Adrenal gland (tissue), 9 donors: ENCODE measurements at regions not wholly inside any gene's neighbourhood (a gene's known extent, or its start where the extent isn't known, plus 50 kb on each side); places are given as distances from the start of the nearest gene placed in this dataset.

Source experiments
- DNase-seq, 7 donors: peaks; one replicate each; pipeline ENCODE4 v3.0.0-alpha.2; 2019 to 2020
- H3K27ac ChIP-seq, 5 donors: fragments of 200-600 bp; sonication (generic) in 4 of 5; 1 replicate in 3 of 5; 2 replicates in 2 of 5; pipeline versions ENCODE4 v1.5.1 to v1.8.0; 2016 to 2020; ENCODE audit warnings: mild to moderate bottlenecking in 1 of 5
- H3K27me3 ChIP-seq: fragments of 200-600 bp; 2 replicates; pipeline ENCODE4 v1.8.0; 2021
- H3K36me3 ChIP-seq, 2 donors: fragments of 200-600 bp; replicated peaks in 1 of 2; 1 replicate in 1 of 2; 2 replicates in 1 of 2; pipeline versions ENCODE4 v1.5.1 to v1.8.0; 2018 to 2022
- H3K4me1 ChIP-seq, 2 donors: fragments of 200-600 bp; replicated peaks in 1 of 2; 1 replicate in 1 of 2; 2 replicates in 1 of 2; pipeline versions ENCODE4 v1.5.1 to v1.8.0; 2018 to 2021
- H3K4me3 ChIP-seq, 4 donors: fragments of 200-600 bp; sonication (generic) in 3 of 4; one replicate each; pipeline ENCODE4 v1.5.1; 2016 to 2018
- H3K9me3 ChIP-seq, 3 donors: fragments of 200-600 bp; sonication (generic) in 1 of 3; replicated peaks in 1 of 3; 1 replicate in 2 of 3; 2 replicates in 1 of 3; pipeline versions ENCODE4 v1.5.1 to v1.8.0; 2016 to 2021
- CTCF ChIP-seq, 6 experiments: fragments of 450-650 bp in 4 of 6; fragments of 200-600 bp in 2 of 6; sonication (generic) in 1 of 6; IDR thresholded peaks; 1 replicate in 5 of 6; 2 replicates in 1 of 6; pipeline versions ENCODE4 v1.5.1 to v1.8.0; 2016 to 2021; ENCODE audit warnings: antibody characterized with exemption in 6 of 6, mild to moderate bottlenecking in 2 of 6, moderate library complexity in 1 of 6
- POLR2A ChIP-seq, 2 donors: fragments of 450-650 bp; IDR thresholded peaks; one replicate each; pipeline ENCODE4 v1.6.1; 2017; ENCODE audit warnings: antibody characterized with exemption in 2 of 2, mild to moderate bottlenecking in 2 of 2, moderate library complexity in 1 of 2
- WGBS, 4 donors: extraction: QIAGEN DNeasy Blood & Tissue Kit in 2 of 4; methylation state at CpG; one replicate each; pipeline versions ENCODE4 v1.1.5 to v1.1.7; 2013 to 2017; 5-methylcytosine and 5-hydroxymethylcytosine counted together
- intact Hi-C, 2 donors: fragments of 100-400 bp; cut with DNase I; formaldehyde crosslinking; loops; one replicate each; pipeline versions ENCODE4 v1.14.1 to v1.15.0; 2022 to 2023
- donor health status: healthy with polysubstance abuse.
- donor health status: Bipolar disorder and iron deficiency.
- donor health status: DM: yes; HTN: yes; CAD: no.
- donor health status: DM: no; HTN: no; CAD: no.
- donor health status: DM: no; HTN: no; CAD: no.

DNA sequence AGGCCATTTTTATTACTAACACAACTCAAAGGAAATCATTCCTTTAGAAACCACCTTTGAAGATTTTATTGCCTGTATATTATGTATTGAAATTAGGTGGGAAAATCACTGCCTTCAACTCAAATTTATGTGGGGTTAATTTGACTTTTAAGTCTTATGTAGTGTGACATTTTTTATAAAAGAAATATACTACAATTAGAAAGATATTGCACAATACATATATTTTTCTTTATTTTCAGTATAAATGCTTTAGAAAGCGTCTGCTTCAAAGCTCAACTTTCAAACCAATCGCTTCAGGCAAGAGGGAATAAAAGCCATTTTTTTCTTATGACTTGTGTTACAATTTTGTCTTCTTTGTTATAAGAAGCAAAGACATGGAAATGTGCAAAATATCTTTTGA lies 337.4 kb upstream of the ZWINT start:
- Histone ChIP-seq H3K4me3 (no peak overlapping the region), H3K36me3 (no peaks in the 10 kb centered on the region), H3K27me3 (no peaks in the 10 kb centered on the region), H3K27ac (no peak overlapping the region), H3K9me3 (no peaks in the 10 kb centered on the region), H3K4me1 (no peaks in the 10 kb centered on the region)
- DNase-seq = no peak
- 80 to 88% (median 85%) methylated on average over 2 of the region's 2 CpGs for WGBS, 4 donors
- intact Hi-C loops = no loop called here
- TF ChIP-seq CTCF (IDR thresholded peaks at IDR 0.05) (no peak), POLR2A (IDR thresholded peaks at IDR 0.05) (no peak)

- Histone ChIP-seq H3K27ac (no peak overlapping the region), H3K4me1 (no peaks in the 10 kb centered on the region), H3K36me3 (no peaks in the 10 kb centered on the region), H3K27me3 (no peaks in the 10 kb centered on the region), H3K9me3 (no peaks in the 10 kb centered on the region), H3K4me3 (no peak overlapping the region)
- DNase-seq = no peak
- intact Hi-C loops = no loop called here
- TF ChIP-seq POLR2A (IDR thresholded peaks at IDR 0.05) = no peak
- no peak for TF ChIP-seq CTCF (IDR thresholded peaks at IDR 0.05)
Measured at GRCh38 chr10:56679578-56679977, 318.5 kb upstream of the ZWINT start.

GRCh38 chr10:56662765-56663447 lies 301.8 kb upstream of the ZWINT start:
- Histone ChIP-seq H3K4me1 (no peaks in the 10 kb centered on the region), H3K36me3 (no peaks in the 10 kb centered on the region), H3K4me3 (no peak overlapping the region), H3K27me3 (no peaks in the 10 kb centered on the region), H3K9me3 (peaks cover 0 to 2% (median 0%) of the 10 kb centered on the region in 3 donors), H3K27ac (no peak overlapping the region)
- TF ChIP-seq CTCF (IDR thresholded peaks at IDR 0.05) = no peak
- no peak for TF ChIP-seq POLR2A (IDR thresholded peaks at IDR 0.05)
- no peak for DNase-seq
- intact Hi-C loops = no loop called here

DNA sequence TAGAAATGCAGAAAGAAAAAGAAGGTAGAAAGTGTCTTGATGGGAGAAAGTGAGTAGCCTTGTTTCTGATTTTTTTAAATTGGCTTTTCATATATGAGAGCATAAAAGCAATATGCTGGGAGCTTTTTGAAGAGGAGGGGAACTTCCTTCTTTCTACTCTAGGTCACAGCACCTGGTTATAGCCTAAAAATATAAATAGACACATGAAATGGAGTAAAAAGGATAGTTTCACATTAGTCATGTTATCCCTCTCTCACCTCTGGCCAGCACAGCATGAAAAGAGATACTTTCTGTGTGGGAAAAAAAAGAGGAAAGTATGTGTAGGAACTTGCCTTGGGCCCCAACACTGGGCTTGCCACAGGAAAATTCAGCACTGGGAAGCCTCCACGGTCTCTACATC lies 292.2 kb upstream of the ZWINT start:
- Histone ChIP-seq H3K27ac (no peak overlapping the region), H3K9me3 (peaks cover 0 to 4% (median 0%) of the 10 kb centered on the region in 3 donors), H3K4me3 (no peak overlapping the region), H3K27me3 (no peaks in the 10 kb centered on the region), H3K4me1 (no peaks in the 10 kb centered on the region), H3K36me3 (no peaks in the 10 kb centered on the region)
- DNase-seq = no peak
- intact Hi-C loops = no loop called here
- TF ChIP-seq CTCF (IDR thresholded peaks at IDR 0.05) (no peak), POLR2A (IDR thresholded peaks at IDR 0.05) (no peak)
- 67 to 85% (median 77%) methylated on average over 1 of the region's 1 CpG for WGBS, 4 donors
